HepG2 (cell line): ENCODE measurements at regions not wholly inside any gene's neighbourhood (a gene's known extent, or its start where the extent isn't known, plus 50 kb on each side); places are given as distances from the start of the nearest gene placed in this dataset.

Experiments
- ATF5 ChIP-seq: sonication (generic); formaldehyde crosslinking; IDR thresholded peaks from 2 replicates; pipeline ENCODE4 v1.4.0; 2020; ENCODE audit warnings: mild to moderate bottlenecking, low read depth, missing genetic modification reagents
- ELF3 ChIP-seq: IDR thresholded peaks from 2 replicates; pipeline ENCODE4 v1.6.1; 2016; ENCODE audit warnings: missing genetic modification reagents, missing compliant biosample characterization
- EZH2 ChIP-seq: conservative IDR thresholded peaks from 2 replicates; pipeline ENCODE4 v1.6.1; 2012; ENCODE audit warnings: mild to moderate bottlenecking, low read depth, low read length, moderate library complexity
- GATAD2A ChIP-seq: IDR thresholded peaks from 2 replicates; pipeline ENCODE4 v1.6.1; 2016
- GTF2F1 ChIP-seq: fragments of 150-350 bp; IDR thresholded peaks from 2 replicates; pipeline ENCODE4 v1.6.1; 2014; ENCODE audit warnings: low read length
- HNF4G ChIP-seq, 2 experiments: sonication (generic) in 1 of 2; formaldehyde crosslinking in 1 of 2; IDR thresholded peaks; 2 replicates each; pipeline versions ENCODE4 v1.4.0 to v1.6.1; 2011 to 2020; ENCODE audit warnings: borderline replicate concordance in 2 of 2, low read depth in 2 of 2, mild to moderate bottlenecking in 2 of 2, low read length in 1 of 2, missing genetic modification reagents in 1 of 2, moderate library complexity in 1 of 2
- KLF6 ChIP-seq: IDR thresholded peaks from 2 replicates; pipeline ENCODE4 v1.8.0; 2016; ENCODE audit warnings: missing biosample characterization, missing genetic modification reagents
- MED1 ChIP-seq: sonication (generic); formaldehyde crosslinking; IDR thresholded peaks from 2 replicates; pipeline ENCODE4 v1.4.0; 2020; ENCODE audit warnings: missing genetic modification reagents
- MZF1 ChIP-seq: sonication (generic); formaldehyde crosslinking; IDR thresholded peaks from 2 replicates; pipeline ENCODE4 v1.8.1; 2023; ENCODE audit warnings: mild to moderate bottlenecking, missing genetic modification reagents, borderline replicate concordance
- NCOA2 ChIP-seq: sonication (generic); formaldehyde crosslinking; IDR thresholded peaks from 2 replicates; pipeline ENCODE4 v1.8.0; 2022; ENCODE audit warnings: inconsistent platforms
- PAF1 ChIP-seq: IDR thresholded peaks from 2 replicates; pipeline ENCODE4 v1.6.1; 2016; ENCODE audit warnings: missing genetic modification reagents, missing compliant biosample characterization
- PAXIP1 ChIP-seq: sonication (generic); formaldehyde crosslinking; conservative IDR thresholded peaks from 2 replicates; pipeline ENCODE4 v1.4.0; 2020; ENCODE audit warnings: mild to moderate bottlenecking, missing genetic modification reagents, moderate library complexity
- PPARG ChIP-seq: conservative IDR thresholded peaks from 2 replicates; pipeline ENCODE4 v1.6.1; 2016; ENCODE audit warnings: missing biosample characterization, missing genetic modification reagents
- ZNF101 ChIP-seq: sonication (generic); formaldehyde crosslinking; IDR thresholded peaks from 2 replicates; pipeline ENCODE4 v1.4.0; 2020; ENCODE audit warnings: mild to moderate bottlenecking, low read depth, missing genetic modification reagents, borderline replicate concordance
- ZNF512B ChIP-seq: sonication (generic); formaldehyde crosslinking; IDR thresholded peaks from 2 replicates; pipeline ENCODE4 v1.5.1; 2020; ENCODE audit warnings: missing genetic modification reagents, mild to moderate bottlenecking, borderline replicate concordance
- TF ChIP-seq, protein P1 (sequence below): sonication (generic); formaldehyde crosslinking; IDR thresholded peaks from 2 replicates; pipeline ENCODE4 v1.5.0; 2020; ENCODE audit warnings: mild to moderate bottlenecking, missing genetic modification reagents, borderline replicate concordance
- TF ChIP-seq, protein P2 (sequence below): IDR thresholded peaks from 2 replicates; pipeline ENCODE4 v1.6.1; 2012; ENCODE audit warnings: low read length, improper control_type of control experiment

- no peak for TF ChIP-seq ZNF512B (CRISPR knock-in tag)
- TF ChIP-seq PAF1 (CRISPR knock-in tag): no peak
- peak; percentile 39; the same call in 1 of the 2 replicates for TF ChIP-seq ELF3 (CRISPR knock-in tag)
- no peak for TF ChIP-seq EZH2
- TF ChIP-seq HNF4G (IDR thresholded peaks at IDR 0.05; ENCODE audit: borderline replicate concordance, low read depth, low read length): peak; percentile 40; the same call in 1 of the 2 replicates
- peak; percentile 25; the same call in 1 of the 2 replicates for TF ChIP-seq HNF4G (CRISPR knock-in tag; IDR thresholded peaks at IDR 0.05; ENCODE audit: borderline replicate concordance, low read depth)
- TF ChIP-seq, protein P1, sequence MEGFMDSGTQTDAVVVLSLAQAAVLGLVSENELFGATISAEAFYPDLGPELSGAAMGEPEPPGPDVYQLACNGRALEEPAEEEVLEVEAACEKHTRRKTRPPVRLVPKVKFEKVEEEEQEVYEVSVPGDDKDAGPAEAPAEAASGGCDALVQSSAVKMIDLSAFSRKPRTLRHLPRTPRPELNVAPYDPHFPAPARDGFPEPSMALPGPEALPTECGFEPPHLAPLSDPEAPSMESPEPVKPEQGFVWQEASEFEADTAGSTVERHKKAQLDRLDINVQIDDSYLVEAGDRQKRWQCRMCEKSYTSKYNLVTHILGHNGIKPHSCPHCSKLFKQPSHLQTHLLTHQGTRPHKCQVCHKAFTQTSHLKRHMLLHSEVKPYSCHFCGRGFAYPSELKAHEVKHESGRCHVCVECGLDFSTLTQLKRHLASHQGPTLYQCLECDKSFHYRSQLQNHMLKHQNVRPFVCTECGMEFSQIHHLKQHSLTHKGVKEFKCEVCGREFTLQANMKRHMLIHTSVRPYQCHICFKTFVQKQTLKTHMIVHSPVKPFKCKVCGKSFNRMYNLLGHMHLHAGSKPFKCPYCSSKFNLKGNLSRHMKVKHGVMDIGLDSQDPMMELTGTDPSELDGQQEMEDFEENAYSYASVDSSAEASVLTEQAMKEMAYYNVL (CRISPR knock-in tag): no peak
- TF ChIP-seq MED1: no peak
- TF ChIP-seq ATF5 (CRISPR knock-in tag): no peak
- no peak for TF ChIP-seq GTF2F1
- no peak for TF ChIP-seq KLF6 (CRISPR knock-in tag)
- TF ChIP-seq, protein P2, sequence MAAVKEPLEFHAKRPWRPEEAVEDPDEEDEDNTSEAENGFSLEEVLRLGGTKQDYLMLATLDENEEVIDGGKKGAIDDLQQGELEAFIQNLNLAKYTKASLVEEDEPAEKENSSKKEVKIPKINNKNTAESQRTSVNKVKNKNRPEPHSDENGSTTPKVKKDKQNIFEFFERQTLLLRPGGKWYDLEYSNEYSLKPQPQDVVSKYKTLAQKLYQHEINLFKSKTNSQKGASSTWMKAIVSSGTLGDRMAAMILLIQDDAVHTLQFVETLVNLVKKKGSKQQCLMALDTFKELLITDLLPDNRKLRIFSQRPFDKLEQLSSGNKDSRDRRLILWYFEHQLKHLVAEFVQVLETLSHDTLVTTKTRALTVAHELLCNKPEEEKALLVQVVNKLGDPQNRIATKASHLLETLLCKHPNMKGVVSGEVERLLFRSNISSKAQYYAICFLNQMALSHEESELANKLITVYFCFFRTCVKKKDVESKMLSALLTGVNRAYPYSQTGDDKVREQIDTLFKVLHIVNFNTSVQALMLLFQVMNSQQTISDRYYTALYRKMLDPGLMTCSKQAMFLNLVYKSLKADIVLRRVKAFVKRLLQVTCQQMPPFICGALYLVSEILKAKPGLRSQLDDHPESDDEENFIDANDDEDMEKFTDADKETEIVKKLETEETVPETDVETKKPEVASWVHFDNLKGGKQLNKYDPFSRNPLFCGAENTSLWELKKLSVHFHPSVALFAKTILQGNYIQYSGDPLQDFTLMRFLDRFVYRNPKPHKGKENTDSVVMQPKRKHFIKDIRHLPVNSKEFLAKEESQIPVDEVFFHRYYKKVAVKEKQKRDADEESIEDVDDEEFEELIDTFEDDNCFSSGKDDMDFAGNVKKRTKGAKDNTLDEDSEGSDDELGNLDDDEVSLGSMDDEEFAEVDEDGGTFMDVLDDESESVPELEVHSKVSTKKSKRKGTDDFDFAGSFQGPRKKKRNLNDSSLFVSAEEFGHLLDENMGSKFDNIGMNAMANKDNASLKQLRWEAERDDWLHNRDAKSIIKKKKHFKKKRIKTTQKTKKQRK: no peak
- peak; percentile 45; the same call in 1 of the 2 replicates for TF ChIP-seq NCOA2
- no peak for TF ChIP-seq ZNF101 (CRISPR knock-in tag)
- TF ChIP-seq PAXIP1 (CRISPR knock-in tag): peak; percentile 62
- no peak for TF ChIP-seq PPARG (CRISPR knock-in tag)
- TF ChIP-seq MZF1 (CRISPR knock-in tag): no peak
- TF ChIP-seq GATAD2A (CRISPR knock-in tag): peak; percentile 55
Observed at GRCh38 chr10:52637592-52637991, 135.0 kb downstream of the MBL2 start (continued).
